Psoas muscle (tissue), 7 donors: ENCODE measurements at regions not wholly inside any gene's neighbourhood (a gene's known extent, or its start where the extent isn't known, plus 50 kb on each side); places are given as distances from the start of the nearest gene placed in this dataset.
"Not testable (repeated sequence)": the region's sequence is repeated elsewhere in the genome, so short reads cannot be mapped to it uniquely, and the experiment has no call there.

Experiments used
- ATAC-seq, 4 donors: fragments of 200-7000 bp; cut with Tn5 transposase; one replicate each; pipeline ENCODE4 v1.9.1; 2020; ENCODE audit warnings: moderate library complexity in 3 of 4, mild to moderate bottlenecking in 2 of 4
- DNase-seq, 2 donors: peaks; one replicate each; pipeline ENCODE4 v3.0.0-alpha.2; 2020
- H3K27ac ChIP-seq: fragments of 200-600 bp; one replicate; pipeline ENCODE4 v1.8.0; 2022
- H3K27me3 ChIP-seq, 3 donors: fragments of 200-600 bp in 1 of 3; one replicate each; pipeline versions ENCODE4 v1.6.1 to v1.8.0; 2013 to 2022; ENCODE audit warnings: low read length in 2 of 3, mild to moderate bottlenecking in 2 of 3, moderate library complexity in 1 of 3; ENCODE audit not compliant: insufficient read depth in 3 of 3
- H3K36me3 ChIP-seq, 2 donors: fragments of 200-600 bp in 1 of 2; one replicate each; pipeline versions ENCODE4 v1.6.1 to v1.8.0; 2013 to 2022; ENCODE audit warnings: low read depth in 1 of 2, mild to moderate bottlenecking in 1 of 2, moderate library complexity in 1 of 2; ENCODE audit not compliant: insufficient read depth in 1 of 2
- H3K4me1 ChIP-seq: fragments of 200-600 bp; one replicate; pipeline ENCODE4 v1.8.0; 2022
- H3K4me3 ChIP-seq: fragments of 200-600 bp; one replicate; pipeline ENCODE4 v1.8.0; 2022; ENCODE audit warnings: mild to moderate bottlenecking
- H3K9me3 ChIP-seq: fragments of 200-600 bp; one replicate; pipeline ENCODE4 v1.8.0; 2022
- WGBS, 3 donors: extraction: QIAGEN DNeasy Blood & Tissue Kit; methylation state at CpG; one replicate each; pipeline versions ENCODE4 v1.1.6 to v1.1.7; 2013; 5-methylcytosine and 5-hydroxymethylcytosine counted together
- intact Hi-C, 2 donors: fragments of 100-400 bp; cut with DNase I; formaldehyde crosslinking; loops; one replicate each; pipeline versions ENCODE4 v1.11.0 to v1.14.2; 2022
- TF ChIP-seq, protein P1 (sequence below): fragments of 200-600 bp; IDR thresholded peaks from one replicate; pipeline ENCODE4 v1.8.0; 2022; ENCODE audit warnings: antibody characterized with exemption
- donor health status: healthy with polysubstance abuse.
- donor health status: DM: no; HTN: no; CAD: no; lungs with moderate emphysema.
- donor health status: Bipolar disorder and iron deficiency.
- donor health status: healthy.
- donor health status: DM: yes; HTN: yes; CAD: no.
- donor health status: DM: no; HTN: no; CAD: no.
- donor health status: DM: yes; HTN: yes; CAD: no.

DNA sequence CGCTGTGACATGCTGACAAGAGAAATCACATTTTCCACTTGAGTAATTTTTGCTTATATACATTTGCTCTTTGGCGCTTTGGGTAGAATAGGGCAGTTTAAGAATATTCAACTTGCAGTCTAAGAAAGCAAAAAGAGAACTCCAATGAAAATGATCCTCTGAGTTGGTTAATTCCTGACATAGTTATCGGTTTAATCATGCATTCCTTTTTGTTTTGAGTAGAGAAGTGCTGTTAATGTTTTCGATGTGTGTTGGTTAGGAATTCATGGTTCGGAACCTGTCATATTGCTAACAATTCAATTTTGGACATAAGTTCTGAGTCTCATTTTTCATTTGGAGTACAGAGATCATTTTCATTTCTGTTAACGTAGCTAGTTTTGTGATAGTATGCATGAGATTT, 700.6 kb upstream of the PITX2 start:
- H3K4me1 ChIP-seq: no peaks in the 10 kb centered on the region
- ATAC-seq: no peak
- no peak for DNase-seq
- H3K27me3 ChIP-seq: no peaks in the 10 kb centered on the region
- H3K36me3 ChIP-seq: no peaks in the 10 kb centered on the region
- intact Hi-C loops: no loop called here
- H3K9me3 ChIP-seq: no peaks in the 10 kb centered on the region
- TF ChIP-seq, protein P1, sequence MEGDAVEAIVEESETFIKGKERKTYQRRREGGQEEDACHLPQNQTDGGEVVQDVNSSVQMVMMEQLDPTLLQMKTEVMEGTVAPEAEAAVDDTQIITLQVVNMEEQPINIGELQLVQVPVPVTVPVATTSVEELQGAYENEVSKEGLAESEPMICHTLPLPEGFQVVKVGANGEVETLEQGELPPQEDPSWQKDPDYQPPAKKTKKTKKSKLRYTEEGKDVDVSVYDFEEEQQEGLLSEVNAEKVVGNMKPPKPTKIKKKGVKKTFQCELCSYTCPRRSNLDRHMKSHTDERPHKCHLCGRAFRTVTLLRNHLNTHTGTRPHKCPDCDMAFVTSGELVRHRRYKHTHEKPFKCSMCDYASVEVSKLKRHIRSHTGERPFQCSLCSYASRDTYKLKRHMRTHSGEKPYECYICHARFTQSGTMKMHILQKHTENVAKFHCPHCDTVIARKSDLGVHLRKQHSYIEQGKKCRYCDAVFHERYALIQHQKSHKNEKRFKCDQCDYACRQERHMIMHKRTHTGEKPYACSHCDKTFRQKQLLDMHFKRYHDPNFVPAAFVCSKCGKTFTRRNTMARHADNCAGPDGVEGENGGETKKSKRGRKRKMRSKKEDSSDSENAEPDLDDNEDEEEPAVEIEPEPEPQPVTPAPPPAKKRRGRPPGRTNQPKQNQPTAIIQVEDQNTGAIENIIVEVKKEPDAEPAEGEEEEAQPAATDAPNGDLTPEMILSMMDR: no peak
- H3K4me3 ChIP-seq: no peak overlapping the region
- 37 to 49% (median 47%) methylated on average over 6 of the region's 6 CpGs for WGBS, 3 donors
- H3K27ac ChIP-seq: no peak overlapping the region

DNA sequence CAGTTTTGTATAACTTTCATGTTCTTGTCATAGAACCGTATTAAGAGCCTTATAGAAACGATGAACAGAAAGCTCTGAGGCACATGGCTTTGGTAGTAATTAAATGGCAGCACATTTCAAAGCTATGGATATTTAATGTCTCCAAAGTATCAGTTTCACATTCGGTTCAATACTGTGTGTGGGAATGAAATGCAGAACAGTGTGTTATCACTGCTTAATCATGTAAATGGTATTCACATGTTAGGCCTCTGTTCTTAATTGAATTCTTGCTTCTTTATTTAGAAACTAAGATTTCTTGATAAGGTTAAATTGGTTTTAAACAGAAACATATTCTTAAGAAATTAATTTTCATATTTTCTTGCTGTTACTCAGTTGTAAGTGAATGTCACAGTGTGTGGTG, 701.0 kb upstream of the PITX2 start:
- Histone ChIP-seq H3K9me3 (no peaks in the 10 kb centered on the region), H3K4me3 (no peak overlapping the region), H3K27ac (no peak overlapping the region), H3K36me3 (no peaks in the 10 kb centered on the region), H3K4me1 (no peaks in the 10 kb centered on the region), H3K27me3 (no peaks in the 10 kb centered on the region)
- 32 to 42% (median 39%) methylated on average over 3 of the region's 3 CpGs for WGBS, 3 donors
- intact Hi-C loops: no loop called here
- ATAC-seq: no peak
- DNase-seq: no peak
- TF ChIP-seq, protein P1: no peak

DNA sequence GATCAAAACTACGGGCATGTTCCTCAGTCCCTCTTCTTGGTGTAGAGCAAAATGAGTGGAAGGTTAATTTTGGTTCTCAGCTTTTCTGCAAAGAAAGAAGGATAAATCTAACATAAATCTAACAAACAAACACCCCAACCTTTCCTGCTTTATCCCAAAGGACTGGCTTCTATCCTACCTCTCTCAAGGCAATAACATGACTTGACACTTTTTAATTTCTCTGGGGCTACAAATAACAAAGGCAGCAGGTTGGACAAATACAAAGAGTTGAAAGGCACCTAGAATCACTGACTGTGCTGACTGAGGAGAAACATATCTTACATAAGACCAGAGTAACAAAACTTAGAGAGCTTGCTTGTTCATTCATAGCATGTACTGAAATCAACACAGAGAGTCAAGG, 703.6 kb upstream of the PITX2 start:
- H3K4me3 ChIP-seq: no peak overlapping the region
- TF ChIP-seq, protein P1: no peak
- no peaks in the 10 kb centered on the region for H3K4me1 ChIP-seq
- H3K27ac ChIP-seq: no peak overlapping the region
- DNase-seq (no peak), ATAC-seq (no peak)
- intact Hi-C loops: no loop called here
- H3K36me3 ChIP-seq: no peaks in the 10 kb centered on the region
- 50 to 71% (median 71%) methylated on average over 1 of the region's 1 CpG for WGBS, 3 donors
- H3K27me3 ChIP-seq: no peaks in the 10 kb centered on the region
- no peaks in the 10 kb centered on the region for H3K9me3 ChIP-seq

DNA sequence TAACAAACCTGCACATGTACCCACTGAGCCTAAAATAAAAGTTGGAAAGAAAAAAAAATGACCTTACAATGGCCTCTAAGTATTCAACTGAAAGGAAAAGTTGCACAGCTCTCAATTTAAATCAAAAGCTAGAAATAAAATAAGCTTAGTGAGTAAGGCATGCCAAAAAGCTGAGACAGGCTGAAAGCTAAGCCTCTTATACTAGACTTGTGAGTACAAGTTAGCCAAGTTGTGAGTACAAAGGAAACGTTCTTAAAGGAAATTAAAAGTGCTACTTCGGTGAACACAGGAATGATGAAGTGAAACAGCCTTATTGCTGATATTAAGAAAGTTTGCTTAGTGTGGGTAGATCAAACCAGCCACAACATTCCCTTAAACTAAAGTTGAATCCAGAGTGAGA, 707.9 kb upstream of the PITX2 start:
- DNase-seq: no peak
- Histone ChIP-seq H3K27me3 (no peaks in the 10 kb centered on the region), H3K4me1 (no peaks in the 10 kb centered on the region), H3K4me3 (no peak overlapping the region), H3K36me3 (no peaks in the 10 kb centered on the region), H3K27ac (no peak overlapping the region), H3K9me3 (no peaks in the 10 kb centered on the region)
- WGBS, 3 donors: 42 to 69% (median 49%) methylated on average over 2 of the region's 2 CpGs
- intact Hi-C loops: no loop called here
- ATAC-seq: no peak
- TF ChIP-seq, protein P1: no peak

DNA sequence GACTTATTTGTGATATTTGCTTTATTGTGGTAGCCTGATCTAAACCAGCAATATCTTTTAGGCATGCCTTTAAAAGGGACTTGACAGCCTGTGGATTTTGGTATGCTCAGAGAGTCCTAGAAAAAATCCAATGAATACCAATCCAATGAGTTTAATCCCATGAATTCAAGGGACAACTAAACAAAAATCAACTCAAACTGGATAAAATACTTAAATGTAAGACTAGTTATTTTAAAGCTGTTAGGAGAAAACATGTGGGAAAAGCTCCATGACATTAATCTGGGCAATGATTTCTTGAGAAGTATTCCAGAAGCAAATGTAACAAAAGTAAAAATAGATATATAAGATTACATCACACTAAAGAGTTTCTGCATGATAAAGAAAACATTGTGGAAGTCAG, 711.5 kb upstream of the PITX2 start:
- TF ChIP-seq, protein P1: no peak
- Histone ChIP-seq H3K4me3 (no peak overlapping the region), H3K27ac (no peak overlapping the region), H3K36me3 (no peaks in the 10 kb centered on the region), H3K9me3 (no peaks in the 10 kb centered on the region), H3K4me1 (no peaks in the 10 kb centered on the region), H3K27me3 (no peaks in the 10 kb centered on the region)
- ATAC-seq (no peak), DNase-seq (no peak)
- intact Hi-C loops: no loop called here

DNA sequence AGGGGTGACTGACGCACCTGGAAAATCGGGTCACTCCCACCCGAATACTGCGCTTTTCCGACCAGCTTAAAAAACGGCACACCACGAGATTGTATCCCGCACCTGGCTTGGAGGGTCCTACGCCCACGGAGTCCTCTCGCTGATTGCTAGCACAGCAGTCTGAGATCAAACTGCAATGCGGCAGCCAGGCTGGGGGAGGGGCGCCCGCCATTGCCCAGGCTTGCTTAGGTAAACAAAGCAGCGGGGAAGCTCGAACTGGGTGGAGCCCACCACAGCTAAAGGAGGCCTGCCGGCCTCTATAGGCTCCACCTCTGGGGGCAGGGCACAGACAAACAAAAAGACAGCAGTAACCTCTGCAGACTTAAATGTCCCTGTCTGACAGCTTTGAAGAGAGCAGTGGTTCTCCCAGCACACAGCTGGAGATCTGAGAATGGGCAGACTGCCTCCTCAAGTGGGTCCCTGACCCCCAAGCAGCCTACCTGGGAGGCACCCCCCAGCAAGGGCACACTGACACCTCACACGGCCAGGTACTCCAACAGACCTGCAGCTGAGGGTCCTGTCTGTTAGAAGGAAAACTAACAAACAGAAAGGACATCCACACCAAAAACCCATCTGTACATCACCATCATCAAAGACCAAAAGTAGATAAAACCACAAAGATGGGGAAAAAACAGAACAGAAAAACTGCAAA, 714.5 kb upstream of the PITX2 start:
- H3K4me3 ChIP-seq, H3K36me3 ChIP-seq, H3K27ac ChIP-seq, DNase-seq, ATAC-seq, H3K27me3 ChIP-seq, H3K4me1 ChIP-seq, intact Hi-C loops, H3K9me3 ChIP-seq: not testable (repeated sequence)
- WGBS, 3 donors: 76 to 86% (median 77%) methylated on average over 18 of the region's 18 CpGs
